GM19372 (cell line): ENCODE measurements at regions not wholly inside any gene's neighbourhood (a gene's known extent, or its start where the extent isn't known, plus 50 kb on each side); places are given as distances from the start of the nearest gene placed in this dataset.
"Not testable (repeated sequence)": the region's sequence is repeated elsewhere in the genome, so short reads cannot be mapped to it uniquely, and the experiment has no call there.

Source experiments
- ATAC-seq: cut with Tn5 transposase; IDR thresholded peaks from one replicate; pipeline ENCODE4 v1.9.1; 2021; ENCODE audit warnings: mild to moderate bottlenecking, low read depth, moderate library complexity; ENCODE audit not compliant: unreplicated experiment

DNA sequence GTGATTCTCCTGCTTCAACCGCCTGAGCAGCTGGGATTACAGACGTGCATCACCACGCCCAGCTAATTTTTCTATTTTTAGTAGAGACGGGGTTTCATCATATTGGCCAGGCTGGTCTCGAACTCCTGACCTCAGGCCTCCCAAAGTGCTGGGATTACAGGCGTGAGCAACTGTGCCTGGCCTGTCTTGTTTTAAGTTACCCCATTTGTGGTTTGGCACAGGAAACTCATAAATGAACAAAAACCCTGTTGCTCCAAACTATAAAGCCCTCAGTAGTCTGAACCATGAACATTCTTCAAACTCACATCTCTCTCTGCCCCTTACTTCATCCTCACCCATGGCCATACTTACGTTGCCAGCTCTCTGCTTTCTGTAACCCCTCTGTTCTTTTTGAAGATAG is 61.7 kb downstream of the RHOU start:
- not testable (repeated sequence) for ATAC-seq

DNA sequence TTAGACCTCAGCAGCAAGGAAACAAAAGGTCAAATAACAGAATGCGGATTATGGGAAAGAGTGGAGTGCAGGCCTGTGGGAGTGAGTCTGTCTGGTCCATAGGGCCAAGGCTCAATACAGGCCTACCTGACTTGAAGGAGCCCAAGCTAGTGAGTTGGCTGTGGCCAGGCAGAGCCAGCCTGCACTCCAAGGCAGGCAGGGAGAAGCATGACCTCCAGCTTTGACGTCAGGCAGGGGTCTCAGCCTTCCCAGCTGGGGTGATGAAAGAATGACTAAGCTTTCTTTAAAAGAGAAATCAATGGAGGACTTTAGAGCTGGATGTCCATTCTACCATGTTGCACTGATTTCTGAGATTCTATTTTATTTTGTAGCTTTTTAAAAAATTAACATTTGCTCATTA is 62.8 kb downstream of the RHOU start:
- no peak for ATAC-seq

DNA sequence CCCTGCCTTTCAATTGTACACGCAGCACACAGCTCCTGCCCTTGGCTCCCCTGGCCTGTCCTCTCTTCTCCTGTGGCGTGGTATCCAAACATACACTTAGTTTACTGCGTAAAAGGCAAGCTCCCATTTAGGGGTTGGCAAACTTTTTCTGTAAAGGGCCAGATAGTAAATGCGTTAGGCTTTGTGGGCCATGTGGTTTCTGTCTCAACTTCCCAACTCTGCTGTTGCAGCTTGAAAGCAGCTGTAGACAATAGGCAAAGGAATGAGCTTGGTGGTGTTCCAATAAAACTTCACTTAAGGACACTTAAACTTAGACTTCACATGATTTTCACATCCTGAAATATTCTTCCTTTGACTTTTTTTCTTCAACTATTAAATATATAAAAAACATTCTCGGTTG is 63.3 kb downstream of the RHOU start:
- ATAC-seq: no peak

GRCh38 chr1:228799924-228800323 is 64.6 kb downstream of the RHOU start:
- ATAC-seq: no peak

GRCh38 chr1:228801068-228801467 is 65.8 kb downstream of the RHOU start:
- no peak for ATAC-seq

GRCh38 chr1:228802386-228803220 is 67.3 kb downstream of the RHOU start:
- ATAC-seq: no peak

GRCh38 chr1:228803421-228803820 is 68.1 kb downstream of the RHOU start:
- ATAC-seq: no peak

GRCh38 chr1:228804173-228804572 is 68.9 kb downstream of the RHOU start:
- ATAC-seq: no peak

GRCh38 chr1:228804640-228805413 is 69.5 kb downstream of the RHOU start:
- no peak for ATAC-seq

- no peak for ATAC-seq
Measured at GRCh38 chr1:228807904-228808605, 72.8 kb downstream of the RHOU start.

- ATAC-seq: no peak
Measured at GRCh38 chr1:228809621-228810394, 74.5 kb downstream of the RHOU start.

DNA sequence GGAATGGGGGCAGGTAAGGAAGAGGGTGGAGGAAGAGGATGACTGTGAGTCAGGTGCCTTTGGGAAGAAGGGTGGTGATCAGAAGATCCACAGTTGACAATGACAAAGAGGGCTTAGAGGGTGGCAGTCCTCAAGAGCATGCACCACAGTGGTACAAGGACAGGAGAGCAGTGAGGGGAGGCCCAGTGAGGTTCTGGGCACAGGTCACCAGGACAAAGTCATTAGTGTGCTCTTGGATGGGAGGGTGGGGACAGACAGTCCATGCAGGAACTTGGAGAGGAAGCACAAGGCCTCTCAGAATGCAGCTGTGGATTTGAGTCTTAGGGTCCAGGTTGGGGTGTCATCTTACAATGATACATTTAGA is 75.1 kb downstream of the RHOU start:
- no peak for ATAC-seq

- no peak for ATAC-seq
Measured at GRCh38 chr1:228810878-228811711, 75.8 kb downstream of the RHOU start.

DNA sequence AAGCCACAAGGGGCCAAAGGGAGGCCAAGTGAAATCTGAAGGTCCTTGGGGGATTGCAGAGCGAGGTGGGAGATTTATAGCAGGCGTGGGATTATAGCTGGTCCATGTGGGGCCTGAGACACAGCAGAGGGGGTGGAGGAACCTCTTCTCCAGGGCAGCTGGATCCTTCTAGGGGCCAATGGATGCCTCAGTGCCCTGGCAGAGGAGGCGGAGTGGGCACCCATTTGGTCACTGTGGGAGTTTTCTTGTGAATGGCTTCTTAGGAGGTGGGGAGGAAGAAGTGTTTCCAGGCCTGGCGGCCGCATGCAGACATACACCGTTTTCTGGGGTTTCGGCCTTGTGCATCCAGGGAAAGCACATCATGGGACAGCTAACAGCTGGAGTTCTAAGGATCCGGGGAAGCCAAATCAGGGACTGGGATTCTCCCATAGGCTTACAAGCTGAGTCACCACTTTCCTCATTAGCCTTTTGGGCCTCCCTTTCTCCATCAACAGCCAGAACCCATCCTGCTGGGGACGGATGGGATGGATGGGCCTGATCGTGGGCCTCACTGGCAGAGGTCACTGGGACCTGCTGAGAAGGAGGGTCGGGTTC is 76.5 kb downstream of the RHOU start:
- ATAC-seq: no peak

DNA sequence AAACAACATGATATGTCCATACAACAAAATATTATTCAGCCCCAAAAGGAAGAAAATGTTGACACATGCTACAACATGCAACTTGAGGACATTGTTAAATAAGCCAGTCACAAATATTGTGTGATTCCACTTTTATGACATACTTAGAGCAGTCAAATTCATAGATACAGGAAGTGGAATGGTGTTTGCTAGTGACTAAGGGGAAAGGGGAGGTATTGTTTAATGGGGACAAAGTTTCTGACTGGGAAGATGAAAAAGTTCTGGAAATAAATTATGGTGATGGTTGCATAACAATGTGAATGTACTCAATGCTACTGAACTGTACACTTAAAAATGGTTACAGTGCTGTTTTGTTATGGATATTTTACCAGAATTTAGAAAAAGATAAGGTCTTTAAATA is 77.7 kb downstream of the RHOU start:
- ATAC-seq: no peak

GRCh38 chr1:228814176-228814575 is 78.9 kb downstream of the RHOU start:
- ATAC-seq: no peak

GRCh38 chr1:228818296-228818695 is 83.0 kb downstream of the RHOU start:
- no peak for ATAC-seq

- no peak for ATAC-seq
Measured at GRCh38 chr1:228818928-228819630, 83.8 kb downstream of the RHOU start.

DNA sequence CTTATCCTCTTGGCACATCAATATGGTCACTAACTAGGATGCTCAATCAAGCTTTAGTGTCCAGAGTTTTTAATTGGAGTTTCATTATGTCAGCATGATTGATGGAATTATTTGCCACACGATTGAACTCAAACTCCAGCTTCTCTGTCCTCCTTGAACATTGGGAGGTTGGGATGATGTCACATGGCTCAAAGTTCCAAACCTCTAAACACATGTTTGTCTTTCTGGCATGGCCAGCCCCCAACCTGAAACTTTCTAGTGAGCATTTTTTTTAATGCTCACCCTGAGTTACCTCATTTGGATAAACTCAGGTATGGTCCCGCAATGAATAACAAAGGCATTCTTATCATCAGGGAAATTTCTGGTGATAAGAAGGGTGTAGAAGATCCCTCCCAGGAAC is 86.0 kb downstream of the RHOU start:
- no peak for ATAC-seq
